ENCODE measurements at regions not wholly inside any gene's neighbourhood (a gene's known extent, or its start where the extent isn't known, plus 50 kb on each side); places are given as distances from the start of the nearest gene placed in this dataset.

- TF ChIP-seq REST (IDR thresholded peaks at IDR 0.05; ENCODE audit: insufficient read depth in 1 of 2, low read depth in 2 of 2, low read length in 2 of 2) (no peak), POLR2AphosphoS5 (IDR thresholded peaks at IDR 0.05; ENCODE audit: low read depth, low read length) (no peak), TAF1 (IDR thresholded peaks at IDR 0.05; ENCODE audit: borderline replicate concordance, insufficient read depth, low read length) (no peak)
Measured at GRCh38 chr6:153302133-153302532, 171.1 kb upstream of the RGS17 start.

Data from PFSK-1 (cell line).